GM18505 (cell line): ENCODE measurements at regions not wholly inside any gene's neighbourhood (a gene's known extent, or its start where the extent isn't known, plus 50 kb on each side); places are given as distances from the start of the nearest gene placed in this dataset.
"Not testable (repeated sequence)": the region's sequence is repeated elsewhere in the genome, so short reads cannot be mapped to it uniquely, and the experiment has no call there.

Source experiments
- ATAC-seq: cut with Tn5 transposase; IDR thresholded peaks from one replicate; pipeline ENCODE4 v1.9.1; 2021; ENCODE audit not compliant: unreplicated experiment
- POLR2A ChIP-seq: IDR thresholded peaks from 4 replicates; pipeline ENCODE4 v1.6.1; 2011; ENCODE audit warnings: borderline replicate concordance; ENCODE audit not compliant: insufficient read depth, insufficient read length; ENCODE audit errors: extremely low read depth

GRCh38 chrX:55813150-55813549 lies 95.6 kb downstream of the RRAGB start:
- no peak for TF ChIP-seq POLR2A
- ATAC-seq = no peak

GRCh38 chrX:55815546-55815945 lies 98.0 kb downstream of the RRAGB start:
- no peak for ATAC-seq
- no peak for TF ChIP-seq POLR2A

- no peak for ATAC-seq
- TF ChIP-seq POLR2A = no peak
These were observed 98.5 kb downstream of the RRAGB start for GRCh38 chrX:55816023-55816422.

GRCh38 chrX:55818673-55819375 lies 101.3 kb downstream of the RRAGB start:
- no peak for ATAC-seq
- TF ChIP-seq POLR2A = no peak

- no peak for ATAC-seq
- TF ChIP-seq POLR2A = no peak
These were observed 121.9 kb downstream of the RRAGB start for GRCh38 chrX:55839485-55839884.

GRCh38 chrX:55841962-55842752 lies 124.6 kb downstream of the RRAGB start:
- no peak for ATAC-seq
- TF ChIP-seq POLR2A = no peak

- ATAC-seq = not testable (repeated sequence)
These were observed 149.2 kb downstream of the RRAGB start for GRCh38 chrX:55866779-55867178.

- no peak for TF ChIP-seq POLR2A
- ATAC-seq = peak; percentile 87
These were observed 149.7 kb downstream of the RRAGB start for GRCh38 chrX:55867181-55867651.

GRCh38 chrX:55867708-55868107 lies 150.2 kb downstream of the RRAGB start:
- no peak for TF ChIP-seq POLR2A
- ATAC-seq = peak; percentile 68

GRCh38 chrX:55874807-55875206 lies 157.3 kb downstream of the RRAGB start:
- no peak for ATAC-seq

GRCh38 chrX:55883541-55883940 lies 166.0 kb downstream of the RRAGB start:
- ATAC-seq = not testable (repeated sequence)

More at GRCh38 chrX:55874807-55875206, 157.3 kb downstream of the RRAGB start:
- no peak for TF ChIP-seq POLR2A

- ATAC-seq = peak; percentile 87
- TF ChIP-seq POLR2A = no peak
These were observed 190.5 kb downstream of the RRAGB start for GRCh38 chrX:55907968-55908607.

- ATAC-seq = peak; percentile 40
- no peak for TF ChIP-seq POLR2A
These were observed 191.2 kb downstream of the RRAGB start for GRCh38 chrX:55908661-55909212.
